Activated CD4-positive, alpha-beta memory T cell treated with anti-CD3 and anti-CD28 coated beads, Interleukin-2, amount 10 ng/mL, durations not matched to agents 7 days and 5 days (primary cell): ENCODE measurements at regions not wholly inside any gene's neighbourhood (a gene's known extent, or its start where the extent isn't known, plus 50 kb on each side); places are given as distances from the start of the nearest gene placed in this dataset.

Experiments used
- CTCF ChIA-PET: fragments of 350-600 bp; sonication (Branson Sonifier 250); formaldehyde crosslinking; loops from one replicate; lab custom pipeline; 2021; ENCODE audit warnings: antibody characterized with exemption, inconsistent platforms; lab: Charles Lee
- POLR2A ChIA-PET: fragments of 350-600 bp; sonication (Branson Sonifier 250); formaldehyde crosslinking; loops from one replicate; lab custom pipeline; 2021; ENCODE audit warnings: antibody characterized with exemption; lab: Charles Lee
- DNase-seq: peaks from one replicate; pipeline ENCODE4 v3.0.0-alpha.2; 2020
- H3K27ac Mint-ChIP-seq: one replicate; pipeline ENCODE4 v1.8.0; 2021; ENCODE audit warnings: mild to moderate bottlenecking, mixed read lengths
- H3K27me3 Mint-ChIP-seq: one replicate; pipeline ENCODE4 v1.8.0; 2021; ENCODE audit warnings: mixed read lengths
- H3K36me3 Mint-ChIP-seq: one replicate; pipeline ENCODE4 v1.8.0; 2021; ENCODE audit warnings: low read depth, mixed read lengths
- H3K4me1 Mint-ChIP-seq: one replicate; pipeline ENCODE4 v1.8.0; 2021; ENCODE audit warnings: mixed read lengths
- H3K4me3 Mint-ChIP-seq: one replicate; pipeline ENCODE4 v1.8.0; 2021; ENCODE audit warnings: mild to moderate bottlenecking, mixed read lengths
- H3K9me3 Mint-ChIP-seq: one replicate; pipeline ENCODE4 v1.8.0; 2021; ENCODE audit warnings: mixed read lengths

DNA sequence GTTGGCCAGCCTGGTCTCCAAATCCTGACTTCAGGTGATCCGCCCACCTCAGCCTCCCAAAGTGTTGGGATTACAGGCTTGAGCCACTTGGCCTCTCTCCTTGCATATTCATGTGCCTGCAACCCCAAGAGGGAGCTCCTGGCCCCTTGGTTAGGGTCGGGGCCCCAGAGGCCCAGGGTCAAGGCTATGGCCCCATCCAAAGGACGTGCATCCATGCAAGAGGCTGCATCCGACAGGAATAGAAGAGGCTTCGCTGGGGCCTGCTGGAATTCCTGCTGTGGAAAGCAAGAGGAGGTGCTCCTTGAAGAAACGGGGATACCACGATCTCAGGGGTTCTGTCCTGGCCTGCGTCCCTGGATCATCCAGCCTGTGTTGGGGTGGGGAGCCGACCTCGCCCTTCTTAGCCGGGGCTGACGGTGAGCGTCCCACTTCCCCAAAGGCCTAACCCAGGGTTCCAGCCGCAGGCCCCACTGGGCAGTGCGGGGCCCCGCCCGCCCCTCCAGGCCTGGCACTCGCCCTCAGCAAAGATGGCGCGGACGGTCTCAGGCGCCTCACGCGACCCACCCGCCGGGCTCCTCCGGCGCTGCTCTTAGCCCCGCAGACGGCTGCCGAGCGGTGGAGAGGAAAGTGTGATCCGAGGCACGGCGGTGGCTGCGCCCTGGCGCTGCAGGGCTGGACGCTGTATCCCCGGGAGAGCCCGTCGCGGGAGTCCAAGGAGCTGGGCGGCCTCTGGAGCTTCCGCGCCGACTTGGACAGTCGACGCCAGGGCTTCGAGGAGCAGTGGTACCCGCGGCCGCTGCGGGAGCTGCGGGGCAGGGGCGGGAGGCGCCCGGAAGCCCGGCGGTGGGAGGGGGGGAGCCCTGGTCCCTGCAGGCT lies 54.7 kb downstream of the ZNF727 start:
- Mint-ChIP-seq H3K4me3 (no peak overlapping the region), H3K27ac (no peak overlapping the region), H3K4me1 (no peaks in the 10 kb centered on the region), H3K9me3 (peaks cover 11% of the 10 kb centered on the region), H3K36me3 (no peaks in the 10 kb centered on the region), H3K27me3 (no peaks in the 10 kb centered on the region)
- DNase-seq, result no peak
- POLR2A ChIA-PET, result no interaction called here
- CTCF ChIA-PET, result no interaction called here

DNA sequence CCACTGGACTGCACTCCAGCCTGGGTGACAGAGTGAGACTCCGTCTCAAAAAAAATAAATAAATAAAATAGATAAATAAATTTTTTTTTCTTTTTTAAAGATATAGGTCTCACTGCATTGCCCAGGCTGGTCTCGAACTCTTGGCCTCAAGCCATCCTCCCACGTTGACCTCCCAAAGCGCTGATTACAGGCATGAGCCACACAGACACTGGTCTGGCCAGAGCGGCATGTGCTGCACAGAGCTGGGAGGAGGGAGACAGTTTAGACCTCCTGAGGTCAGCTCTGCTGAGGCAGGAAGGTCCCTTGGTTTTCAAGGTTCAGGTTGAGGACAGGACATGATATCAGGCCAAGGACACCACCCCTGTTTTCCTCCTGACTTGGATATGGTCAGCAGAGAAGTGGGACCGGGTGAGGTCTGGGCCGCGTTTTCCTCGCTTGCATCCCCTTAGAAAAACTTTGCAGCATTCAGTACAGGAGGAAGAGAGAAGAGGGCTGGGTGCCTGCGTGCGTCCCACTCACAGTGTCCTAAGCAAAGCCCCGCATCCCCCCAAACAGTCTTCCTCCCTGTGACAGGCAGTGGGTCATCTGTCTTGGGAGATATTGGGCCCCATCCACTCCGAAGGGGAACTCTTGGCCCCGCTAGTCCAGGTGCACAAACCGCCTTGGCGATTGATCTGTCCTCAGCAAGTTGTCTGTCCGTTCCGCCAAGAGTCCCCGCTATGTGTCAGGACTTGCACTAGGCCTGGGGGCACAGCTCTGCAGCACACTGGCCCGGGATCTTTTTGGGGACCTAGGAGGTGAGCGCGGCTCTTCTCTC lies 56.1 kb downstream of the ZNF727 start:
- H3K4me3 Mint-ChIP-seq, result no peak overlapping the region

DNA sequence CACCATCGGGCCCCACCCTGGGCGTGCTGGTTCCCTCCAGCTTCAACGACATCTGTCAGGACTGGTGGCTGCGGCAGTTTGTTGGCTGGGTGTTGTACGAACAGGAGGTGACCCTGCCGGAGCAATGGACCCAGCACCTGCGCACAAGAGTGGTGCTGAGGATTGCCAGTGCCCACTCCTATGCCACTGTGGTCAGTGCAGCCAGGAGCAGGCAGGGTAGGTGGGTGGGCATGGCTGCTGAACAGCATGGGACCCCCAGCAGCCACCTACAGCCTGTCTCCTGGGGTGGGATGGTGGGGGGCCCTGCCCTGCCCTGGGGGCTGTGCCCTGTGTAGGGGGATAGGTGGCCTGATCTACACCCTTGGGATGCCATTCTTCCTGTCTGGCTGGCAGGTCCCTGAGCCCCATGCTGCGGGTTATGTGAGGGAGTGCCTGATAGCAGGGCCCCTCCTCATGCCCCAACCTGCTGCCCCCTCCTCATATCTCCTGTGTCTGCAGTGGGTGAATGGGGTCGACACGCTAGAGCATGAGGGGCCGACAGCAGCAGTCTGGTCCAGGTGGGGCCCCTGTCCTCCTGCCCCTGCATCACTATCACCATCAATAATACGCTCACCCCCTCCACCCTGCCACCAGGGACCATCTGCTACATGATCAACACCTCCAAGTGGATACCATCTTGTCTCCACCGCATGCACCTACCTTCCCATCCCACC lies 56.9 kb downstream of the ZNF727 start:
- DNase-seq, result no peak
- Mint-ChIP-seq H3K27ac (no peak overlapping the region), H3K36me3 (no peaks in the 10 kb centered on the region), H3K4me3 (no peak overlapping the region), H3K27me3 (no peaks in the 10 kb centered on the region), H3K4me1 (no peaks in the 10 kb centered on the region), H3K9me3 (peaks cover 11% of the 10 kb centered on the region)
- POLR2A ChIA-PET, result no interaction called here
- CTCF ChIA-PET, result no interaction called here

More for the DNA sequence above, 56.1 kb downstream of the ZNF727 start:
- H3K27ac Mint-ChIP-seq, result no peak overlapping the region
- no peaks in the 10 kb centered on the region for H3K27me3 Mint-ChIP-seq
- peaks cover 11% of the 10 kb centered on the region for H3K9me3 Mint-ChIP-seq
- H3K36me3 Mint-ChIP-seq, result no peaks in the 10 kb centered on the region
- POLR2A ChIA-PET, result no interaction called here
- CTCF ChIA-PET, result no interaction called here
- H3K4me1 Mint-ChIP-seq, result no peaks in the 10 kb centered on the region
- DNase-seq, result no peak

DNA sequence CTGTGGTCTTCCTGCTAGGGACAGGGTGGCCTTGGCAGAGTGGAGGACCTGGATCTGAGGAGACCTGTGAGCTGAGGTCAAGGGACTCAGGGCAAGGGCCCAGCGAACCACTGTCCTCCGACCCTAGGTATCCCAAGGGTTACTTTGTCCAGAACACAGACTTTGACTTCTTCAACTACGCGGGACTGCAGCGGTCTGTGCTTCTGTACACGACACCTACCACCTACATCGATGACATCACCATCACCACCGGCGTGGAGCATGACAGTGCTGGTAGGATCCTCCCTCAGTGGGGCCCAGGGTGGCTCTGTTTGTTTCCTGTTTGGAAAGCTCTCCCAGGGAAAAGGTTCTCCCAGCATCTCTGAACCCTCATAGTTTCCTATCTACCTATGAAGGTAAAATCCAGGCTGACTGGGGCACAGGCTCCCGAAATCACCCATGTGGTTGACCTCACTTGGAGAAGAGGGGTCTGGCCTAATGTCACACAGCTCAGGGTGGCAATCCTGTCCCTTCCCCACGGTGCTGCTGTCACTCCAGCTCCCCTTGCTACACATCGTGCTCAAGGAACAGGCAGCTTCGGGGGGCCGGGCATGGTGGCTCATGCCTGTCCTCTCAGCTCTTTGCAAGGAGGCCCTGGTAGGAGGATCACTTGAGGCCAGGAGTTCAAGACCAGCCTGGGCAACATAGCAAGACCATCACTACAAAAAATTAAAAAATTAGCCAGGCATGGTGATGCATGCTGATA lies 57.6 kb downstream of the ZNF727 start:
- DNase-seq, result no peak
- POLR2A ChIA-PET, result no interaction called here

DNA sequence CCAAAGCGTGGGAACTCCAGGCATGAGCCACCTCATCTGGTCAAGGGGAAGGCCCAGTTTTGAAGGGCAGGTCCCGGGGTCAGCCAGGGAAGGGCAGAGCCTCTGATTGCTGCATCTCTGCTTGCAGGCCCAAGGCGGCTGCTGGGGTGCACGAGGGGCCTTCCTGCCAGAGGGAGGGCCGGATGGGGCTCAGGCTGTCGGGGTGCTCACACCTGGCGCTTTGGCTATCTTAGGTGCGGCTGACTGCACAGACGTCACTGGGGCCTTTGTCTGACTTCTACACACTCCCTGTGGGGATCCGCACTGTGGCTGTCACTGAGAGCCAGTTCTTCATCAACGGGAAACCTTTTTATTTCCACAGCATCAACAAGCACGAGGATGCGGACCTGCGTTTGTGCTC lies 68.7 kb downstream of the ZNF727 start:
- H3K27me3 Mint-ChIP-seq, result no peaks in the 10 kb centered on the region
- no peaks in the 10 kb centered on the region for H3K4me1 Mint-ChIP-seq
- H3K36me3 Mint-ChIP-seq, result peaks cover 4% of the 10 kb centered on the region
- no peak overlapping the region for H3K4me3 Mint-ChIP-seq
- ChIA-PET POLR2A (no interaction called here), CTCF (no interaction called here)
- no peak overlapping the region for H3K27ac Mint-ChIP-seq
- no peak for DNase-seq
- peaks cover 14% of the 10 kb centered on the region for H3K9me3 Mint-ChIP-seq

More for the DNA sequence above, 57.6 kb downstream of the ZNF727 start:
- CTCF ChIA-PET, result no interaction called here
- no peaks in the 10 kb centered on the region for H3K27me3 Mint-ChIP-seq
- H3K27ac Mint-ChIP-seq, result no peak overlapping the region
- H3K4me1 Mint-ChIP-seq, result no peaks in the 10 kb centered on the region
- H3K36me3 Mint-ChIP-seq, result no peaks in the 10 kb centered on the region
- H3K4me3 Mint-ChIP-seq, result no peak overlapping the region
- H3K9me3 Mint-ChIP-seq, result peaks cover 8% of the 10 kb centered on the region

DNA sequence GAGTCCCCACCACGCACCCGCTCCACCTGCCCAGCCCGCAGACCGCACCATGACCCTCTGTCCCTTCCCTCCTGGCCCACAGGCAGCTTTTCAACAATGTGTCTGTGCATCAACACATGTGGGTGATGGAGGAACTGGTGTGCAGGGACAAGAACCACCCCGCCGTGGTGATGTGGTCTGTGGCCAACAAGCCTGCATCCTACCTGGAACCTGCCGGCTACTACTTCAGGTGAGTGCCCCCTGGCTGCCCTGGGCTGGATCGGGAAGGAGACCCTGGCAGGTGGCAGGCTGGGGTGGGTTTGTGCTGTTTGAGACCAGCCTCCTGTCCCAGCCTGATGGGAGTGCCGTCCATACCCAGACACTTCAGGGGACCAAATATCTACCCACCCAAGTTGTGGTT lies 69.6 kb downstream of the ZNF727 start:
- DNase-seq, result no peak
- Mint-ChIP-seq H3K36me3 (peaks cover 4% of the 10 kb centered on the region), H3K9me3 (peaks cover 14% of the 10 kb centered on the region), H3K4me3 (no peak overlapping the region), H3K27me3 (no peaks in the 10 kb centered on the region), H3K27ac (no peak overlapping the region), H3K4me1 (no peaks in the 10 kb centered on the region)
- CTCF ChIA-PET, result no interaction called here
- POLR2A ChIA-PET, result no interaction called here

DNA sequence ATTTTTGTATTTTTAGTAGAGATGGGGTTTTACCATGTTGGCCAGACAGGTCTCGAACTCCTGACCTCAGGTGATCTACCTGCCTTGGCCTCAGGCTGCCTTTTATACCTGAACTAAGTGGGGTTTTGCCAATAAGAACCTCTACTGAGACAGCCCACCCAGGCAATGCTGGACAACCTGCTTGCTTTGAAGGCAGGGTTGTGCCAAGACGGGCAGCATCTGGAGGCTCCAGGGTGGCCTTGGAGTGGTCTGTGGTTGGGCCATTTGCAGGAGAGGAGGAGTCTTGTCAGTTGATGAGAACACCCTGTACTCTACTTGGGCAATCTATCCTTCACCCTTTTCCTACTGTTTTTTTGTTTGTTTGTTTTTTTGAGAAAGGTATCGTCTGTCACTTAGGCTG lies 75.3 kb upstream of the ZNF735 start:
- DNase-seq, result no peak
- H3K27ac Mint-ChIP-seq, result no peak overlapping the region

More for the DNA sequence above, 75.3 kb upstream of the ZNF735 start:
- Mint-ChIP-seq H3K9me3 (peaks cover 60% of the 10 kb centered on the region), H3K27me3 (no peaks in the 10 kb centered on the region), H3K4me3 (no peak overlapping the region), H3K4me1 (no peaks in the 10 kb centered on the region), H3K36me3 (no peaks in the 10 kb centered on the region)
- CTCF ChIA-PET, result no interaction called here
- POLR2A ChIA-PET, result no interaction called here
